WI38 (cell line): ENCODE measurements at regions not wholly inside any gene's neighbourhood (a gene's known extent, or its start where the extent isn't known, plus 50 kb on each side); places are given as distances from the start of the nearest gene placed in this dataset.

ENCODE experiments used
- H3K4me3 ChIP-seq: 2 replicates; pipeline ENCODE4 v1.5.1; 2011; ENCODE audit warnings: low read depth, mild to moderate bottlenecking, control low read depth, low read length
- TF ChIP-seq, protein P1 (sequence below): IDR thresholded peaks from 2 replicates; pipeline ENCODE4 v1.5.1; 2012; ENCODE audit warnings: low read depth, mild to moderate bottlenecking, control low read depth, low read length

DNA sequence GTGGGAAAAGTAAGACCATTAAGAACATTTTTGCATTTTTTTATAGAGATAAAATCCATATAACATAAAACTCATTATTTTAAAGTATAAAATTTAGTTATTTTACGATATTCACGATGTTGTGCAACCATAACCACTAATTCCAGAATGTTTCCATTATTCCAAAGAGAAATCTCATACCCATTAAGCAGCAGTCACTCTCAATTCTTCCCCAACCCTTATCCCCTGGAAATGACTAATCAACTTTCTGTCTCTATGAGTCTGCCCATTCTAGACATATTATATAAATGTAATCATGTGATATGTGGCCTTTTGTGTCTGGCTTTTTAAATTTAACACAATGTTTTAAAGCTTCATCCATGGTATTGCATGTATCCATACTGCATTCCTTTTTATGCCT lies 115.6 kb upstream of the ADAMTSL1 start:
- H3K4me3 ChIP-seq: no peak overlapping the region
- TF ChIP-seq, protein P1, sequence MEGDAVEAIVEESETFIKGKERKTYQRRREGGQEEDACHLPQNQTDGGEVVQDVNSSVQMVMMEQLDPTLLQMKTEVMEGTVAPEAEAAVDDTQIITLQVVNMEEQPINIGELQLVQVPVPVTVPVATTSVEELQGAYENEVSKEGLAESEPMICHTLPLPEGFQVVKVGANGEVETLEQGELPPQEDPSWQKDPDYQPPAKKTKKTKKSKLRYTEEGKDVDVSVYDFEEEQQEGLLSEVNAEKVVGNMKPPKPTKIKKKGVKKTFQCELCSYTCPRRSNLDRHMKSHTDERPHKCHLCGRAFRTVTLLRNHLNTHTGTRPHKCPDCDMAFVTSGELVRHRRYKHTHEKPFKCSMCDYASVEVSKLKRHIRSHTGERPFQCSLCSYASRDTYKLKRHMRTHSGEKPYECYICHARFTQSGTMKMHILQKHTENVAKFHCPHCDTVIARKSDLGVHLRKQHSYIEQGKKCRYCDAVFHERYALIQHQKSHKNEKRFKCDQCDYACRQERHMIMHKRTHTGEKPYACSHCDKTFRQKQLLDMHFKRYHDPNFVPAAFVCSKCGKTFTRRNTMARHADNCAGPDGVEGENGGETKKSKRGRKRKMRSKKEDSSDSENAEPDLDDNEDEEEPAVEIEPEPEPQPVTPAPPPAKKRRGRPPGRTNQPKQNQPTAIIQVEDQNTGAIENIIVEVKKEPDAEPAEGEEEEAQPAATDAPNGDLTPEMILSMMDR: no peak

DNA sequence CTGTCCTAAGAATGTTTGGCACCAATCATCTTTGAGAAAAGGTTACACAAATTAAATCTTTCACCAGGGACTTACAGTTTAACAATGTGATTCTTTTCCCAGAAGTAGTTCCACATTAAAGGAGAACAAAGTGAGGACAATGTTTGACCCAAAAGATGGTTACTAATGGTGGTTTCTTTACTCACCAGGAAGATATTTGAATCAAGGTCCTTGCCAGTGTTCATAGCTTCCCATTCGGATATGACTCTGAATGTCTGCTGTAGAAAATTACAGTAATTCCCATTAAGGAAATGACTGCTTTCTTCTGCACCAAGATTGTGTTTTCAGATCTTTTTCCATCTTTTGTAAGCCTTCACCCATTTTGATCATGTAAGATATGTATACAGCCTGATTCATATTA lies 114.6 kb upstream of the ADAMTSL1 start:
- no peak overlapping the region for H3K4me3 ChIP-seq
- TF ChIP-seq, protein P1: no peak

DNA sequence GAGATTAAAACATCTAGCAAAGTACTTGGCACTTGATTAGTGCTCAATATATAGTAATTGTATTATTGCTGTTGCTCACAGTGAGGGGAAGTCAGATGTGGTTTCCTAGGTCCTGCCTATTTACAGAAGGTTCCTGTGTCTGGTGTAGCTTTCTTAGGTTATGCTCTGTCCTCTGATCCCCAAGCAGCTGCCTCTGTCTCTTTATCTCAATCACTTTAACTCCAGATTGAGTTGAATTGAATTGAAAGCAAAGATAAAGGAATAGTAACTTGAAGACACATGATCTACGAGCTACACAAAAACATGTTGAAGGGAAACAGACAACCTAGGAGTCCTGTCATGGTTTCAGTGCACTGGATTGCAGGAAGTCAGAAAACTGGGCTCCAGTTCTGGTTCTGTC lies 113.9 kb upstream of the ADAMTSL1 start:
- TF ChIP-seq, protein P1: no peak
- H3K4me3 ChIP-seq: no peak overlapping the region

DNA sequence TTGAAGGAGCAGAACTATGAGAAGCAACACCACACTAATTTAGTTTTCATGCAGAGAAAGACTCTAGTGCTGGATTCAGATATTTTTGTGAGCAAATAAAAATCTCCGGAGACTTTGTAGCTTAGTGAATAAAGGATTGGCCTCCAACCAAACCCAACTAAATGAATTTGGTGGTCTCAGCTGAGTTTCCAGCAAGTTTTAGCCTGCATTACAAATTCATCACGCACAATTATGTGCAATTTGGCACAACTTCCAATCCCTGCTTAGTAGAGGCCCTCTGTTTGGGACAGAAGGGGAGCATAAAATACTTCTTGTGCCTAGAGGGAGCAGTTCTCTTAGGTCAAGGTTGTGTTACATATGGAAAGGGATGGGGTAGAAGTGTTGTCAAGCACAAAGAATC lies 112.3 kb upstream of the ADAMTSL1 start:
- TF ChIP-seq, protein P1: no peak
- H3K4me3 ChIP-seq: no peak overlapping the region

DNA sequence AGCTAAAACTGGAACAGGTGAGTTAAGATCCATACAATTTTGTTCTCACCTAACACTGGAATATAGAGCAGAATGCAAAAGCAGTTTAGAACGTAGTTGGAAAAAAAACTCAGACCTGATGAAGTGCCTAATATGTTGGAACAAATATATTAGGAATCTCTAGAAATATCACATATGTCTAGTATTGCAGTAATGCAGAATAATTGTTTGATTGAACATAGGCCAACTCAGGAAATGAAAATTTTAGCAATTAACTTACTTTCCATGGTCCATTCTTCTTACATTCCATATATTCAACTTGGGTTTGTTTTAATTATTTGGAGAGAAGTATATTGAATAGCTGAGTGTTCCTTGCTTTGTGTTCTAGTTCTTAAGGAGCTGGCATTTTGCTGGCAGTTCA lies 111.8 kb upstream of the ADAMTSL1 start:
- no peak overlapping the region for H3K4me3 ChIP-seq
- TF ChIP-seq, protein P1: no peak

DNA sequence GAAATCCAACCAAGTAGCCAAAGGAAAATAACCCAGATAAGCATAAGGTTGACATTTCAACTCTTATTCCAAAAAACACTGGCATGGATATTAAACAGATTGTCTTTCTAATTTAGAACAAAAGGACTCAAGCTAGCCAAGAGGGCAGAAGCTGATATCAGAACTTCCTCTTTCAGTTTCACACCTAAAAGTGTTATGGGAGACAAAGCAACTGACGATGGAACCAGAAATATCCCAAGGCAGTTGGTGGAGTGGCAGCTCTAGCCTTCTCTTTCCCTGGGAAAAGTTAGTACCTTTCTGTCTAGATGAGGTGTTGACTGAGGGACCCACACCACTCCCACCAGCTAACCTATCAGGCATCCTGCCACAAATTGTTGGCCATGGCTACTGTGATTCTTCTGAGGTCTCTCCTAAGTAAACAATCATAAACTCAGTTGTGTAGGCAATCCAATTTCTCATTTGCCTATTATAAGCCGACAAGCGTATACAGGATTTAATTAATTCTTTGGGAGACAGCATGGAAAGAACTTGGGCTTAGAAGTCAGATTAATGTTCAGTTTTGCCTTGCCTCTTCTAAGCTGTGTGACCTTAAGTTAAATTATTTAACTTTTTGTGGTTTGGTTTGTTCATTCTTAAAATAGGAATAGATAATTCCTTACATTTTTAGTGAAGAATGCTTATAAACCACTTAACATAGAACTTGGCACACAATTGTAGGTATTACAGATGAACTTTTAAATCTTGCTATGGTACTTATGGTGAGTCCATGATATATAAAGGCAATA lies 110.9 kb upstream of the ADAMTSL1 start:
- no peak overlapping the region for H3K4me3 ChIP-seq
- TF ChIP-seq, protein P1: no peak

DNA sequence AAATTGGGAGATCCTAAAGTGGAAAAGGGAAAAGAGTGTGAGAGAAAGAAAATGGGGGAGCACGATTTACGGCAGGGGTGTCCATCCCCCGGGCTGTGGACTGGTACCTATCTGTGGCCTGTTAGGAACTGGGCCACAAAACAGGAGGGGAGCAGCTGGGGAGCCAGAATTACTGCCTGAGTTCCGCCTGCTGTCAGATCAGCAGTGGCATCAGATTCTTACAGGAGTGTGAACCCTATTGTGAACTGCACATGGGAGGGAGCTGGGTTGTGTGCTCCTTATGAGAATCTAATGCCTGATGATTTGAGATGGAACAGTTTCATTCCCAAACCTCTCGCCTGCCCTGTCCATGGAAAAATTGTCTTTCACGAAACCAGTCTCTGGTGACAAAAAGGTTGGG lies 108.3 kb upstream of the ADAMTSL1 start:
- H3K4me3 ChIP-seq: no peak overlapping the region
- TF ChIP-seq, protein P1: no peak
